Thyroid gland (tissue), 4 donors: ENCODE measurements at regions not wholly inside any gene's neighbourhood (a gene's known extent, or its start where the extent isn't known, plus 50 kb on each side); places are given as distances from the start of the nearest gene placed in this dataset.

Source experiments
- DNase-seq, 2 donors: peaks; one replicate each; pipeline ENCODE4 v3.0.0-alpha.2; 2019
- H3K27ac ChIP-seq, 3 donors: fragments of 200-600 bp; sonication (generic); 1 replicate in 2 of 3; 2 replicates in 1 of 3; pipeline ENCODE4 v1.5.1; 2016 to 2019; ENCODE audit warnings: mild to moderate bottlenecking in 1 of 3, moderate library complexity in 1 of 3
- H3K27me3 ChIP-seq: fragments of 200-600 bp; sonication (generic); one replicate; pipeline ENCODE4 v1.5.1; 2019
- H3K36me3 ChIP-seq, 2 donors: fragments of 200-600 bp; sonication (generic); one replicate each; pipeline ENCODE4 v1.5.1; 2016 to 2019
- H3K4me1 ChIP-seq, 2 donors: fragments of 200-600 bp; sonication (generic); one replicate each; pipeline ENCODE4 v1.5.1; 2017 to 2019
- H3K4me3 ChIP-seq, 3 donors: fragments of 200-600 bp; sonication (generic); replicated peaks in 1 of 3; 1 replicate in 2 of 3; 2 replicates in 1 of 3; pipeline ENCODE4 v1.5.1; 2016; ENCODE audit warnings: mild to moderate bottlenecking in 1 of 3
- H3K9me3 ChIP-seq: fragments of 200-600 bp; sonication (generic); one replicate; pipeline ENCODE4 v1.5.1; 2017
- POLR2A ChIP-seq, 2 donors: fragments of 450-650 bp; IDR thresholded peaks; one replicate each; pipeline ENCODE4 v1.6.1; 2017; ENCODE audit warnings: antibody characterized with exemption in 2 of 2, mild to moderate bottlenecking in 2 of 2, moderate library complexity in 1 of 2
- whole genome bisulfite sequencing, 2 donors: methylation state at CpG; one replicate each; pipeline ENCODE4 v1.1.5; 2017; 5-methylcytosine and 5-hydroxymethylcytosine counted together
- intact Hi-C: fragments of 100-400 bp; cut with DNase I; formaldehyde crosslinking; loops from one replicate; pipeline ENCODE4 v1.15.1; 2023
- TF ChIP-seq, protein P1 (sequence below), 6 experiments: fragments of 200-600 bp in 3 of 6; fragments of 450-650 bp in 3 of 6; sonication (generic) in 3 of 6; IDR thresholded peaks; one replicate each; pipeline ENCODE4 v1.5.1; 2016 to 2019; ENCODE audit warnings: antibody characterized with exemption in 6 of 6, mild to moderate bottlenecking in 2 of 6, inconsistent platforms in 1 of 6, moderate library complexity in 1 of 6

DNA sequence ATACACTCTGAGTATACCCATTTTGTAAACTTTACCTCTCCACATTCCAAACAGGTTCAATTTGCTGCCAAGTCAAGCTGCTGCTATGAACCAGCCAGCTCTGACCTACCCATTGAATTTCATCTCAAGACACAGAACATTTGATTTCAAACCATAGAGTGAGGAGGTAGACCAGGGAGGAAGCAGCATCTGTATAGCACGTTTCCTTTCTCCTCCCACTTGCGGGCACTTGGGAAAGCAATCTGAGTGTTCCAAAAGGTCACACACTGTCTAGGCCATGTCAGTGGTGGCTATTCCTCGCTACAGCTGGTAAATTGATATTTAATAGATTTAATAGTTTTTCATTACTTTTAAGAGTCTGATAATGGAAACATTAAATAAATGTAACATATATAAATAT is 147.8 kb upstream of the EEPD1 start:
- WGBS, 2 donors, result 78 to 83% methylated on average over 3 of the region's 3 CpGs
- no peak for DNase-seq
- no peak for TF ChIP-seq POLR2A (IDR thresholded peaks at IDR 0.05)
- TF ChIP-seq, protein P1, sequence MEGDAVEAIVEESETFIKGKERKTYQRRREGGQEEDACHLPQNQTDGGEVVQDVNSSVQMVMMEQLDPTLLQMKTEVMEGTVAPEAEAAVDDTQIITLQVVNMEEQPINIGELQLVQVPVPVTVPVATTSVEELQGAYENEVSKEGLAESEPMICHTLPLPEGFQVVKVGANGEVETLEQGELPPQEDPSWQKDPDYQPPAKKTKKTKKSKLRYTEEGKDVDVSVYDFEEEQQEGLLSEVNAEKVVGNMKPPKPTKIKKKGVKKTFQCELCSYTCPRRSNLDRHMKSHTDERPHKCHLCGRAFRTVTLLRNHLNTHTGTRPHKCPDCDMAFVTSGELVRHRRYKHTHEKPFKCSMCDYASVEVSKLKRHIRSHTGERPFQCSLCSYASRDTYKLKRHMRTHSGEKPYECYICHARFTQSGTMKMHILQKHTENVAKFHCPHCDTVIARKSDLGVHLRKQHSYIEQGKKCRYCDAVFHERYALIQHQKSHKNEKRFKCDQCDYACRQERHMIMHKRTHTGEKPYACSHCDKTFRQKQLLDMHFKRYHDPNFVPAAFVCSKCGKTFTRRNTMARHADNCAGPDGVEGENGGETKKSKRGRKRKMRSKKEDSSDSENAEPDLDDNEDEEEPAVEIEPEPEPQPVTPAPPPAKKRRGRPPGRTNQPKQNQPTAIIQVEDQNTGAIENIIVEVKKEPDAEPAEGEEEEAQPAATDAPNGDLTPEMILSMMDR (IDR thresholded peaks at IDR 0.05), result no peak
- no peaks in the 10 kb centered on the region for H3K4me1 ChIP-seq
- H3K27ac ChIP-seq, result no peak overlapping the region
- no peaks in the 10 kb centered on the region for H3K9me3 ChIP-seq
- H3K4me3 ChIP-seq, result no peak overlapping the region
- H3K36me3 ChIP-seq, result no peaks in the 10 kb centered on the region
- H3K27me3 ChIP-seq, result no peaks in the 10 kb centered on the region
- intact Hi-C loops, result no loop called here

DNA sequence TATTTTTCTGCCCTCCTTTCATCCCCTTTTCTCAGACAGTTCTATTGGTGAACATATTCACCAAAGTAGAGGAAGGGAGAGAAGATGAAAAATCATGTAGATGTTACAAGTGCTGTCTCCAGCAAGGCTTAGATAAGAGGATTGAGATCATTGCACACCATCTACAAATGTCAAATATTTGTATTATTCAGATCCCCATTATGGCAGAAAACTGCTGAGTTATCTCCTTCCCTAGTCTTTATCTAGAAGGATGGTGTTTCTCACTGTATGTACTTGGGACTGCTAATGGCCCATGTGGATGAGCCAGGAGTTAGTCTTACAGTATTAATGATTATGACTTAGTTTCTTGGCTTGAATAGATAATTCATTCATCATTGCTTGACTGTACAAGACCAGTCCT is 147.2 kb upstream of the EEPD1 start:
- H3K27me3 ChIP-seq, result no peaks in the 10 kb centered on the region
- no peak for TF ChIP-seq POLR2A (IDR thresholded peaks at IDR 0.05)
- TF ChIP-seq, protein P1 (IDR thresholded peaks at IDR 0.05), result no peak
- no peak overlapping the region for H3K27ac ChIP-seq
- no peaks in the 10 kb centered on the region for H3K36me3 ChIP-seq
- intact Hi-C loops, result no loop called here
- no peaks in the 10 kb centered on the region for H3K9me3 ChIP-seq
- no peak overlapping the region for H3K4me3 ChIP-seq
- no peaks in the 10 kb centered on the region for H3K4me1 ChIP-seq
- DNase-seq, result no peak

DNA sequence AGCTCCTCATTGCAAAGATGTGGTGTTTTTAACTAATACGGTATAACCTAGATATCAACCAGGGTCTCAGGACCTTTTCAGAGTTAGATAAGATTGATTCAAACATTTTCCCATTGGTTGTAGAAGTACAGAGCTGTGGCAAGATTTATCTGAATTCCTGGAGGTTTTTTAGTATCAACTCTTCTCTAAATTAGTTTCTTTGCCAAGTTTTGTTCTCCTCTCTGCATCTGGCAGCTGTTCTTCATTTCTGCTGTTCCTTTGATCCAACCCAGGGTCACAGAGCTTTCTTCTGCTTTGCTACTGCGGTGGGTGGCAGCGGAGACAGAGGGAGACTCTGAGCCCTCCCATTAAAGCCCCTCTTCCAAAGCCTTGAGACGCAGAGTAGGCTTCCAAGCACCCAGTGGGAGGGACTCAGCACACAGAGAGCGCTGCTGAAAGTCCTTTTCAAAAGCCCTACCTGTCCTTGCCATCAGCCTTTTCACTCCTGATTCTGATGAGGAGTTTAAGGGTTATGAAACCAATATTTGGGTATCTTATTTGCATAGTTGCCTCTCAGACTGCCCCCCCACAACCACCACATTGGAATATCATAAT is 146.3 kb upstream of the EEPD1 start:
- no peak for TF ChIP-seq POLR2A (IDR thresholded peaks at IDR 0.05)
- TF ChIP-seq, protein P1 (IDR thresholded peaks at IDR 0.05), result no peak
- no peak for DNase-seq
- H3K9me3 ChIP-seq, result no peaks in the 10 kb centered on the region
- no peaks in the 10 kb centered on the region for H3K4me1 ChIP-seq
- no peaks in the 10 kb centered on the region for H3K36me3 ChIP-seq
- intact Hi-C loops, result no loop called here
- no peak overlapping the region for H3K4me3 ChIP-seq
- whole genome bisulfite sequencing, 2 donors, result 87 to 89% methylated on average over 5 of the region's 5 CpGs
- H3K27ac ChIP-seq, result no peak overlapping the region
- H3K27me3 ChIP-seq, result no peaks in the 10 kb centered on the region

DNA sequence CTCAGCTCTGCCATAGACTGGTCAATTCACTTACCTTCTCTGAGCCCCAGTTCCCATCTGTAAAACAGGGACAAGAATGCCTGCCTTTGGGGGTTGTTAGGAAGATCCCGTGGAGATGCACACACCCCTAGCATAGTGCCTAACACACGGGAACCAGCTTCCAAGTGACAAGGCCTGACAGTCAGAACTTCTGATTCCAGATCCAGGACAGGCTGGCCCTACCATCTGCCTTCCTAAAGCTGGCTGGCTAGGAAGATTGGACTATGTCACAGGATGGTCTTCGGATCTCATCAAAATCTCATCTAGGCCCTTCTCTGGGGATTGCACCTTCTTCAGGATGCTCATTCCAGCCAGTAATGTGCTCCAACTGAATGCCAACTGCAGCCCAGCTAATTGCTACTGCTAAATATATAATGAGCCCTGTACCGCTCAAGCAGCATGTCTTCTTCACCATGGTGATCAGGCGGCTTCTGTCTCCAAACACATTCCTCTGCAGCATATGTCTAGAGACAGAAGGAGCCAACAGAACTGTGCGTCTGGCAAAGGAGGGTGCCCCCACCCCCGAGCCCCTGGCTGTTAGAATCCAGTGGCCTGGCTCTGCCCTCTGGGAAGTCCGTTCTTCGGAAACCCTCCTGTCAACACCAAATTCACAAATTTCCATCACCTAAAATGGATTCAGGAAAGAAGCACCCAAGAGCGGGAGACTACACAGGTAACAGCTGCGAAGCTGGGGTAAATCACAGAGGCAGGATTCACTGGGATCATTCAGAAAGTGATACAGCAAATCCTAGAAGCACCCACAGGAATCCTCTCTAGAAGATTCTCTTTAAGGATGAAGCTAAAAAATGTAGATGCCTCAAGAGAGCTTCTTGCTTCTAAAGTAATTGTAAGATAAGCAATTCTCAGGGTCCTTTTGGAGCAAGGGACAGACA is 142.1 kb upstream of the EEPD1 start:
- no peaks in the 10 kb centered on the region for H3K4me1 ChIP-seq
- intact Hi-C loops, result no loop called here
- H3K27me3 ChIP-seq, result no peaks in the 10 kb centered on the region
- H3K36me3 ChIP-seq, result no peaks in the 10 kb centered on the region
- DNase-seq, result no peak
- TF ChIP-seq POLR2A (IDR thresholded peaks at IDR 0.05), result no peak
- TF ChIP-seq, protein P1 (IDR thresholded peaks at IDR 0.05), result no peak
- 84 to 93% methylated on average over 11 of the region's 11 CpGs for WGBS, 2 donors
- no peak overlapping the region for H3K27ac ChIP-seq
- H3K4me3 ChIP-seq, result no peak overlapping the region
- no peaks in the 10 kb centered on the region for H3K9me3 ChIP-seq

DNA sequence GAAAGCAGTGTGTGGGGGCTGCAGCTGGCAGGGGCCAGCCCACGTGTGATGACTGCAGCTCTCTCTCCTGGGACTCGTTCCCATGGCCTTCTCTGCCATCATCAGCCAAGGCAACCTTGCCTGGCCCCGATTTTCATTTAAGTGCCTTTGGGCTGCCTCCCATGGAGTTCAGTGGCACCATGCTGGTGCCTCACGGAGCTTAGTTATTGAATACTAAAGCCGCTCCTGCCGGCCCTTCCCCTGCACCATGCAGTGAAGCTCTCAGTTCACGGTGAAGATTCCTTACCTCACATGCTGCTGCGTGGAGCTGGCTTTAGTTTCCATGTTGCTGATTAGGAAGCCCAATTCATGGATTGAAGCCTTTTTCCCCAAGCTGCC is 141.5 kb upstream of the EEPD1 start:
- TF ChIP-seq, protein P1 (IDR thresholded peaks at IDR 0.05), result no peak
- no peak for TF ChIP-seq POLR2A (IDR thresholded peaks at IDR 0.05)
- Histone ChIP-seq H3K36me3 (no peaks in the 10 kb centered on the region), H3K27ac (no peak overlapping the region), H3K27me3 (no peaks in the 10 kb centered on the region), H3K4me3 (no peak overlapping the region), H3K9me3 (no peaks in the 10 kb centered on the region), H3K4me1 (no peaks in the 10 kb centered on the region)
- 62 to 72% methylated on average over 8 of the region's 8 CpGs for WGBS, 2 donors
- intact Hi-C loops, result no loop called here
- DNase-seq, result no peak
